ENCODE measurements at regions not wholly inside any gene's neighbourhood (a gene's known extent, or its start where the extent isn't known, plus 50 kb on each side); places are given as distances from the start of the nearest gene placed in this dataset.

DNA sequence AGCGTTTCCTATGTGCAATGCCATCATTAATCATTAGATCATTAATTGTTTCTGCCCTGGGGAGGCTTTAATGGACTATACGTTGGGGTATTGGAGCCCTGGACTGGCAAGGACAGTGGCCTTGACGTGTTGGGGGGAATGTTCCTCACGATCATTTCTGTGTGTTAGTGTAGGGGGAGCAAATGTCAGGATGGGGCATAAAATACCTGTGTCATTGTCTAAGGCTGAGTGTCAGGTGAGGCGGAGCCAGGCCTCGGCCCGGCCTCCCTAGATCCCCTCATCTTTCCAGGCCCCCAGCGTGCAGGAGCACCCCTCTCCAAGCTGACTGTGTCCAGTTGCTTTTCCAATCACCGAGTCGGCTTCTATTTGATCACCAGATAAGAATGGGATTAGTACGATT lies 346.4 kb upstream of the SHH start:
- no peak for TF ChIP-seq CTCF (IDR thresholded peaks at IDR 0.05; ENCODE audit: insufficient read depth, low read length, poor library complexity, severe bottlenecking)
- TF ChIP-seq EZH2phosphoT487 (conservative IDR thresholded peaks at IDR 0.05; ENCODE audit: low read length) = no peak
